ENCODE measurements at regions not wholly inside any gene's neighbourhood (a gene's known extent, or its start where the extent isn't known, plus 50 kb on each side); places are given as distances from the start of the nearest gene placed in this dataset.

- Histone ChIP-seq H3K27ac (ENCODE audit: control insufficient read depth, insufficient read depth, low read length) (no peak overlapping the region), H4K20me1 (ENCODE audit: control insufficient read depth, extremely low read depth, insufficient read depth, low read length) (no peaks in the 10 kb centered on the region), H3K4me1 (ENCODE audit: control insufficient read depth, extremely low read depth, insufficient read depth, low read length) (no peaks in the 10 kb centered on the region), H2AFZ (ENCODE audit: control insufficient read depth, low read length) (no peak overlapping the region), H3K9me3 (ENCODE audit: control insufficient read depth, low read depth, low read length) (no peaks in the 10 kb centered on the region), H3K4me3 (ENCODE audit: control insufficient read depth in 2 of 3, extremely low read depth in 1 of 3, insufficient read depth in 2 of 3, low read depth in 1 of 3, low read length in 3 of 3) (no peak overlapping the region), H3K9ac (ENCODE audit: control insufficient read depth, extremely low read depth, insufficient read depth, low read length) (no peak overlapping the region), H3K36me3 (ENCODE audit: control insufficient read depth in 2 of 2, extremely low read depth in 1 of 2, insufficient read depth in 2 of 2, low read length in 2 of 2) (no peaks in the 10 kb centered on the region), H3K79me2 (ENCODE audit: control insufficient read depth, insufficient read depth, low read length) (no peaks in the 10 kb centered on the region), H3K9me1 (ENCODE audit: control insufficient read depth, extremely low read depth, insufficient read depth, low read length) (no peaks in the 10 kb centered on the region), H3K27me3 (ENCODE audit: control insufficient read depth, extremely low read depth, insufficient read depth, low read length) (no peaks in the 10 kb centered on the region), H3K4me2 (ENCODE audit: control insufficient read depth, extremely low read depth, insufficient read depth, low read depth, low read length) (no peak overlapping the region)
- dilution Hi-C loops (cut with MboI; ENCODE audit: extremely low pct_ligation_motif_present, low sequenced_read_pairs): no loop called here
- TF ChIP-seq CTCF (optimal IDR thresholded peaks at IDR 0.05 in 1 of 3, IDR thresholded peaks at IDR 0.05 in 1 of 3, conservative IDR thresholded peaks at IDR 0.05 in 1 of 3; ENCODE audit: extremely low read depth in 1 of 3, insufficient read depth in 2 of 3, low read length in 3 of 3) (no peak), EZH2 (IDR thresholded peaks at IDR 0.05; ENCODE audit: low read length) (no peak)
- no peak for DNase-seq (ENCODE audit: low read depth, low spot score)
- FAIRE-seq: no peak
Measured at GRCh38 chr13:26500618-26501320, 56.7 kb upstream of the WASF3 start.

GRCh38 chr13:26501641-26502040 lies 55.8 kb upstream of the WASF3 start:
- dilution Hi-C loops (cut with MboI; ENCODE audit: extremely low pct_ligation_motif_present, low sequenced_read_pairs): no loop called here
- no peaks in the 10 kb centered on the region for H3K4me1 ChIP-seq (ENCODE audit: control insufficient read depth, extremely low read depth, insufficient read depth, low read length)
- no peak for DNase-seq (ENCODE audit: low read depth, low spot score)
- H2AFZ ChIP-seq (ENCODE audit: control insufficient read depth, low read length): no peak overlapping the region
- no peaks in the 10 kb centered on the region for H3K79me2 ChIP-seq (ENCODE audit: control insufficient read depth, insufficient read depth, low read length)
- no peaks in the 10 kb centered on the region for H3K9me1 ChIP-seq (ENCODE audit: control insufficient read depth, extremely low read depth, insufficient read depth, low read length)
- no peak overlapping the region for H3K4me2 ChIP-seq (ENCODE audit: control insufficient read depth, extremely low read depth, insufficient read depth, low read depth, low read length)
- H3K9ac ChIP-seq (ENCODE audit: control insufficient read depth, extremely low read depth, insufficient read depth, low read length): no peak overlapping the region
- H3K4me3 ChIP-seq (ENCODE audit: control insufficient read depth in 2 of 3, extremely low read depth in 1 of 3, insufficient read depth in 2 of 3, low read depth in 1 of 3, low read length in 3 of 3): no peak overlapping the region
- H3K27me3 ChIP-seq (ENCODE audit: control insufficient read depth, extremely low read depth, insufficient read depth, low read length): no peaks in the 10 kb centered on the region
- TF ChIP-seq EZH2 (IDR thresholded peaks at IDR 0.05; ENCODE audit: low read length): no peak
- TF ChIP-seq CTCF (optimal IDR thresholded peaks at IDR 0.05 in 1 of 3, IDR thresholded peaks at IDR 0.05 in 1 of 3, conservative IDR thresholded peaks at IDR 0.05 in 1 of 3; ENCODE audit: extremely low read depth in 1 of 3, insufficient read depth in 2 of 3, low read length in 3 of 3): no peak
- no peak for FAIRE-seq
- H3K27ac ChIP-seq (ENCODE audit: control insufficient read depth, insufficient read depth, low read length): no peak overlapping the region
- no peaks in the 10 kb centered on the region for H3K9me3 ChIP-seq (ENCODE audit: control insufficient read depth, low read depth, low read length)
- no peaks in the 10 kb centered on the region for H3K36me3 ChIP-seq (ENCODE audit: control insufficient read depth in 2 of 2, extremely low read depth in 1 of 2, insufficient read depth in 2 of 2, low read length in 2 of 2)
- no peaks in the 10 kb centered on the region for H4K20me1 ChIP-seq (ENCODE audit: control insufficient read depth, extremely low read depth, insufficient read depth, low read length)
